HG03571 (cell line): ENCODE measurements at regions not wholly inside any gene's neighbourhood (a gene's known extent, or its start where the extent isn't known, plus 50 kb on each side); places are given as distances from the start of the nearest gene placed in this dataset.

Experiments used
- ATAC-seq: cut with Tn5 transposase; IDR thresholded peaks from one replicate; pipeline ENCODE4 v1.9.1; 2021; ENCODE audit not compliant: unreplicated experiment

GRCh38 chr13:105311094-105311493 is 1224.4 kb downstream of the EFNB2 start:
- ATAC-seq = no peak

GRCh38 chr13:105307776-105308175 is 1227.7 kb downstream of the EFNB2 start:
- ATAC-seq = no peak

GRCh38 chr13:105297839-105298238 is 1237.6 kb downstream of the EFNB2 start:
- no peak for ATAC-seq

DNA sequence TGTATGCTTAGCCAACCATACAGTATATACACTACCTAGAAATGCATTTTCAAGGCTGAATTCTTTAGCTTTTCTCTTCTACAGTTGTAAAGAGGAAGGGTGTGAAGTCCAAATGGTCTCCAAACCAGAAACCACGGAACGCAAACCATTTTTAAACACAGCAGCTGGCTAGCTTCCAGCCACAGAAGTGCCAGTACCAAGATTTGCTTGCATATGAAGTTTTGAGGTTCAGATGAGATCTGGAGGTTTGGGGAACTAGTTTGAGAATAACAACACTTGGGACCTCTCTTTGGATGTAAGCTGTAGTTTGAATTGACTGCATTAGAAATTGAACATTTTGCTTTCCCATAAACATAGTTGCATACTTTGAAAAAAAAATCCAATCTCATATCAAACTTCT is 1243.5 kb downstream of the EFNB2 start:
- no peak for ATAC-seq

DNA sequence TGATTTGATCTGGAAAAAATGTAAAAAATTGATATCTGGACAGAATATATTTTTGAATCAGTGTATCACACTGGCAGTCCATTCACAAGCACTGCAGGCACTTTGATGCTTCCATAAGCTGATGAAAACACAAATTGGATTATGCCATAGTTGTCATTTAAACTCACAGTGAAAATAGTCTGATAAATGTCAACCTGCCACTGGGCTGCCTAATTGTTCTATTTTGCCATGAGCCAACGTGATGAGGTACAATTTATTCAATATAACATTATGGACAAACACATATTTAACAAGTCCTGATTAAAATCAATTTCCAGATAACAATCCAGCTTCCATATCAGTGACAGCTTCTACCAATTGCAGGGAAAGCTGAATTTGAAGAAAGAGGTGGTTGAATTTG is 1244.9 kb downstream of the EFNB2 start:
- ATAC-seq = no peak

DNA sequence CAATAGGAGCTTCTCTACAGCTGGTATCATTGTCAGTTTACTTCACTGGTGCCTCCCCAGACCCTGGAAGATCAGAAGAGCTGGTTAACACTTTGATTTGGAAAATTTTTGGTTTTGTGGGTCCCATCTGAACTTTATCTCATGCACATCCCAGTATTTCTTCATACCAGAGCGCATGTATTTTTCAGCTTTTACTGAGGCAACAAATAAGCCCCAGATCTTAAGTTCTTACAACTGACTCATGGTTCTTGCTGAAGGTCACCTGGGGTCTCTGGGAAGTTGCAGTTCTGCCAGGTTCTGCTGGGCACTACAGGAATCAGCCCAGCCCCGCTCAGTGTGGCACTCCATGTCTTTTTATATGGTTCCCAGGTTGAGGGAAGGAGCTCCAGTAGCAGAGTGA is 1249.9 kb downstream of the EFNB2 start:
- no peak for ATAC-seq

DNA sequence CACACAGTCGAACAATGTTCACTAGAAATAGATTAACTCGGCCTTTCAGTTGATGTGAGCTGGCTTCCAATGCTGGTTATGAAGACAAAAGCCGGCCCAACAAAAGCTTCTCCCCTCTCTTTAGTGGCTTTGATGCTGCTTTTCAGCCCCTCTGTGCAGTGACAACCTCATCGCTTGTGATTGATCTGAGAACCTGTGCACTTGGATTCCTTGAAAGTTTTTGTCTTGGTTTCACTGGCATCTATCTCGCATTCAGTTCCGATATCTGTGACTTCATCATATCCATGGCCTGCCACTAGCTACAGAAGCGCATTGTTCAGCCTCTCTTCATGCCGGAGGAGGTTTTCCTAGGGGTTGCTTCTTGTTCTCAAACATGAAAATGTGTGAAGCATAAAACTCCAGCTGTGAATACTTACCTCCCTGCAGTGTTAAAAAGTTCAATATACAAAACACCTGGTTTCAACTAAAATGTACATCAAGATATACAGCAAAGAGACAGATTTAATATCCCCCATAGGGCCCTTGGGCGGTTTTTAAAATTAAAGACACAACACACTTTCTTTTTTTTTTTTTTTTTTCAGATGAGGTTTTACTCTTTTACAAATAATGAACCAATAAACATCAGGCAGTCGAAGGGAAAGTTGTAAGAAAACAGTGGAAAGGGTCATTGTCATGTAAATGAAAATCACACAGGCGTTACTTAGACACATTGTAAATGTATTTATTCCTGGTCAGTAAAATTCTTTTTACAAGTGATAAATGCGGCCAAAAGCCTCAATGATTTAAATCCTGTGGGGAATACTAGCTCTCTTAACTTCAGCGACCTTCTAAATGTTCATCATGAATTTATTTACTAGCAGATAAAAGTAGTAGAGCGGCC is 1252.8 kb downstream of the EFNB2 start:
- no peak for ATAC-seq

GRCh38 chr13:105278943-105279381 is 1256.5 kb downstream of the EFNB2 start:
- ATAC-seq = no peak

DNA sequence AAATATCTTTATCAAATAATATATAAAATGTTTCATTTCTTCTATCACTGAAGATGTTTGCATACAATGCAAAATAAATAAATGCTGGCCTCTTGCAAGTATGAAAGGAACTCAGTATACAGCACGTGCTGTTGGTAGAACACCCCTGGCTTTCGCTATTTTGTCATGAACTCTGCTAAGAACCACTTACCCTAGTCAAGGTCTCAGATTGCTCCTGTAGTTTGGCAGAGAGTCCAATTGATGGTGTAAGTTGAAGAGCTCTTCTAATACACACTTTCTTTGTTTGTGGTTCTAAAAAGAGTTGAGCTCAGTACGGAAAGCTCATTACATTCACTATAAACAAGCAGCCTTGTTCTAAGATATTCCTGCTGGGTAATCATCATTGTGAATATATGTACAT is 1258.9 kb downstream of the EFNB2 start:
- ATAC-seq = no peak

- no peak for ATAC-seq
Observed at GRCh38 chr13:105273665-105274222, 1261.7 kb downstream of the EFNB2 start.

DNA sequence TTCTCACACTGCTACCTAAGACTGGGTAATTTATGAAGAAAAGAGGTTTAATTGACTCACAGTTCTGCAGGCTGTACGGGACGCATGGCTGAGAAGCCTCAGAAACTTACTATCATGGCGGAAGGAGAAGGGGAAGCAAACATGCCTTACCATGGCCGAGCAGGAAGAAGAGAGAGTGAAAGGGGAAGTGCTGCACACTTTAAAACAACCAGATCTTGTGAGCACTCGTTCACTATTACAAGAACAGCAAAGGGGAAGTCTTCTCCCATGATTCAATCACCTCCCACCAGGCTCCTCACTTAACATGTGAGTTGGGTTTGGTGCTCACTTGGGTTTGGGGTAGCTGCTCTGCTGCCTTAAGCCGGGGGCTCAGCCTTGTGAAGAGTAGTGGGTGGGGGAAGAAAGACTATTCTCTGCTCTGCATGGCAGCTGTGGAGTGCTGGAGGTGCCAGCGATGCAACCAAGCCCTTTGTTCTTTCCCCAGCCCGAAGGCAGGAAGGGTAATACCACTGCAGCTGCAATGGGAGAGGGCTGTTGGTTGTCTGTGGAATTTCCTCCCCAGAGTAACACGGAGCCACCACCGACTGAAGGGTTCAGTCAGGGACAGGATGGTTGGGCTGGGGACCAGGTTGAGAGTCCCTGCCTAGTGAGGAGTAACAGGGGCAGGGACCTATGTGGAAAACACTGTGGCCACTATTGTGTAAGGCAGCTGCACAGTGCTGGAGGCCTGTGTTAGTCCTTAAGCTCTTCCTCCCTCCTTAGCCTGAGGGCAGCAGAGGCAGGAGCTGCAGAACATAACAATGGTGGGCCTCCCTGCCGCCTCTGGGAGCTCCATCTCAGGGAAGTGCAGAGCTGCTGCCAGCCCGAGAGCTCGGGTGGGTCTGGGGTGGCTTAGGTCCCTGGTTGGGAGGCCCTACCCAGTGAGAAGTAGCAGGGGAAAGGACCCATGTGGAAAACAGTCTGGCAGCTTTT is 1262.5 kb downstream of the EFNB2 start:
- no peak for ATAC-seq

DNA sequence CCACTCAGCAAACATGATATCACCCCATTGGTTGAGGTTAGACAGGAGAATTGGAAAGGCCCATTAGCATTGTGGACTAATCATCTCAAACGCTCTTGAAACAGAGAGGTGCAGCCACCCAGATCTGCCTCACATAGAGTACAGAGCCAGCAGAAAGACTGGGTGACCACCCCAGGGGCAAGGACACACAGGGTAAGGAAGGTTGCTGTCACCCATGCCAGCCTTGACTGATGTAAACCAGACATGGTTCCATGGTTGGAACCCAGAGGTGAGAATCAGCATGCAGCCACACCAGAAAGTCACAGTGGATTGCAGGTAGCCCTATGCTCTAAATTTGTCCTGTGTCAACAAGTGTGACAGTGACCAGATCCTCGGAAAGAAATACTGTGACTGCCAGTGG is 1268.8 kb downstream of the EFNB2 start:
- ATAC-seq = no peak

GRCh38 chr13:105262579-105262978 is 1272.9 kb downstream of the EFNB2 start:
- ATAC-seq = no peak

DNA sequence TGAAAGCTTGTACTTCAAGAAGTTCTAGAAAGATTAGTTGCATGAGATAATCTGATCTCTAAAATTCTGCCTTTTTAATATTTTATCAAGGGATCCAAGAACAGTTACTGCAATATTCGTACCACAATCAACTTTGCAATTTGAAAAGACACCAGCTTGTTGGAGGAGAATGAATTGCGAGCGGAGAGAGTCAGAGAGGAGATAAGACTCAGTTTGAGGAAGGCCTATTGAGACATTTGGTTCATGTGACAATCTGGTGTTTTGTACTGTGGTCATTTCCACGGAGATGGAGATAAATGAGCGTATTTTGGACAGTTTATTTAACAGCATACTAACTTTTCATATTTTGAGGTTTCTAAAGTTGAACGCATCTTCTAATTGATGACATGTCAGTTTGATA is 1276.0 kb downstream of the EFNB2 start:
- ATAC-seq = no peak

- ATAC-seq = no peak
Observed at GRCh38 chr13:105255472-105255871, 1280.0 kb downstream of the EFNB2 start.

DNA sequence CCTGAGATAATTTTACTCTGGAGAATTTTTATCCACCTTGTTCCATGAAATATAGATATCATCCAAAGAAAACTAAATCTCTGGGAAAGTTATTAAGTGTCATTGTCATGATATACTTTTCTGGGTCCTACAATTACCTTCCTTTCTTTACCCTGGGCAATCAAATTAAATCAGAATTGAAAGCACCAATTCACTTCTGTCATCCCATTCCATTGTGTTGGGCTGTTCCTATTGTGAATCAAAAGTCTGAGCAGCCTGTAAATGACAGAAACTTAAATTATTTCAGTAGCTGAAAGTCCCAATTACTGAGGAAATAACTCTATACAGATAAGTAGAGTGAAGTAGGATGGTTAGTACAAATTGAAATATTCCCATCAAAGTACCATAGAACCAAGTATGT is 1284.2 kb downstream of the EFNB2 start:
- ATAC-seq = no peak

GRCh38 chr13:105247830-105248229 is 1287.6 kb downstream of the EFNB2 start:
- no peak for ATAC-seq

DNA sequence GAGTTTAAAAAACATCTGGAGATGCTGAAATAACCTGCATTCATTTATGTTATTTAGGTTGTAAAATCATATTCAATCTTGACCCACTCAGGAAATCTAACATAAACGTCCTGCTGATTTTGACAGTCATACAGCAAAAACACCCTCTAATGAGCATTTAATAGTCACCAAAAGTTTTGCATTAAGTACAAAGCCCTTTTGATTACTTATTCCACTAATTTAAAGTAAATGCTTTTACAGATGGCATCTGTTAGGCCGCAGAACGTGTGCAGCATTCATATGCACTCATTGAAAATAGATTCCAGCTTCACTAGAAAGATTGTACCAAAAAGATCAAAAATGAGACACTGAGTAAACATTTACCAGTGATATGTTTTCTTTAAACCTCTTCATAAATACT is 1295.1 kb downstream of the EFNB2 start:
- ATAC-seq = no peak

DNA sequence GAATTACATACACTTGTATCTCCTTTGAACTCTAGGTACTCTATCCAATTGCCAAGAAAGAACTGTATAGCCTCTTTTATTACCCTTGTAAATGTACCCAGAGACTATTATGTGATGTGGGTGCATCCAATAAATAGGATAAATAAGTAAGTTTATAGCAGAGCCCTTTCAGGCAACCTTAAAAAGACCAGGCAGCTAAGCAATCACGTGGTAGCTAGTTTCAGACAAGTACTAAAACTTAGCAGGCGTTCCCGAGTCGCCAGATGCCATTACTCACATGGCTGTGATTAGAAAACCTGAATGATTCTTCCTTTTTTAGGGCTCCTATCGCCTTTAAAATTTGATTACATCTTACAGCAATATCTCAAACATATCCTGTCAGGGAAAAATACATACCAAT is 1303.0 kb downstream of the EFNB2 start:
- ATAC-seq = no peak

GRCh38 chr13:105232006-105232405 is 1303.5 kb downstream of the EFNB2 start:
- ATAC-seq = no peak

GRCh38 chr13:105231579-105231978 is 1303.9 kb downstream of the EFNB2 start:
- no peak for ATAC-seq
